Subcutaneous abdominal adipose tissue (tissue), 5 donors: ENCODE measurements at regions not wholly inside any gene's neighbourhood (a gene's known extent, or its start where the extent isn't known, plus 50 kb on each side); places are given as distances from the start of the nearest gene placed in this dataset.

Source experiments
- H3K27ac ChIP-seq: one replicate; pipeline ENCODE4 v1.7.0; 2013; ENCODE audit warnings: low read depth, mild to moderate bottlenecking, inconsistent platforms, low read length, moderate library complexity
- H3K27me3 ChIP-seq, 5 donors: one replicate each; pipeline ENCODE4 v1.7.0; 2013; ENCODE audit warnings: low read length in 5 of 5, inconsistent platforms in 1 of 5; ENCODE audit not compliant: control insufficient read depth in 5 of 5, insufficient read depth in 4 of 5
- H3K36me3 ChIP-seq, 5 donors: one replicate each; pipeline ENCODE4 v1.7.0; 2013; ENCODE audit warnings: low read length in 5 of 5; ENCODE audit not compliant: control insufficient read depth in 5 of 5, insufficient read depth in 5 of 5
- H3K4me1 ChIP-seq, 5 donors: one replicate each; pipeline ENCODE4 v1.7.0; 2013; ENCODE audit warnings: low read length in 5 of 5, mild to moderate bottlenecking in 3 of 5, moderate library complexity in 1 of 5; ENCODE audit not compliant: control insufficient read depth in 5 of 5, insufficient read depth in 5 of 5
- H3K4me3 ChIP-seq, 5 donors: one replicate each; pipeline ENCODE4 v1.7.0; 2013; ENCODE audit warnings: low read length in 5 of 5, low read depth in 1 of 5
- H3K9ac ChIP-seq, 5 donors: one replicate each; pipeline ENCODE4 v1.7.0; 2013; ENCODE audit warnings: low read length in 5 of 5, mild to moderate bottlenecking in 4 of 5, moderate library complexity in 3 of 5
- H3K9me3 ChIP-seq, 5 donors: one replicate each; pipeline ENCODE4 v1.7.0; 2013; ENCODE audit warnings: low read length in 5 of 5; ENCODE audit not compliant: control insufficient read depth in 5 of 5
- donor health status: healthy.
- donor health status: healthy.
- donor health status: healthy.
- donor health status: healthy.
- donor health status: healthy.

DNA sequence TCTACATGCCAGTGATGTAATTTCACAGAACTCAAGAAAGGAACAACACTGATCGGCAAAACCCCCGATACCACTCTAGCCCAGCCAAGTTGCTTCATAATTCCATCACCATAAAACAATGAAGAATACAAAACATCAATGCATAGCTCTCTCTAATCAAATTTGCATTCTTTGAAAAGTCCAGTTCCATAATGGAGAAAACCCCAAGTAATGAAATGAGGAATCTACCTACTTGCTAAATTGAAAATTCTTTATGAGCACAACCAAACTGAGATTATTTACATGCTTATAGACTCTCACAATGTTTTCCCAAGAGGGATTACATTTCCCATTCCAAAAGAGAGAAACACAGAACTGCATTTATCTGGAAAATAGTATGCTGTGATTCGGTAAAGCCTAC is 186.5 kb downstream of the NR4A2 start:
- Histone ChIP-seq H3K4me3 (no peak overlapping the region), H3K9me3 (no peaks in the 10 kb centered on the region), H3K27me3 (no peaks in the 10 kb centered on the region)

GRCh38 chr2:156145469-156145868 is 187.1 kb downstream of the NR4A2 start:
- no peaks in the 10 kb centered on the region for H3K9me3 ChIP-seq
- no peaks in the 10 kb centered on the region for H3K4me1 ChIP-seq
- no peaks in the 10 kb centered on the region for H3K36me3 ChIP-seq
- H3K27me3 ChIP-seq, result no peaks in the 10 kb centered on the region
- no peak overlapping the region for H3K27ac ChIP-seq
- no peak overlapping the region for H3K4me3 ChIP-seq
- no peak overlapping the region for H3K9ac ChIP-seq

More for the DNA sequence above, 186.5 kb downstream of the NR4A2 start:
- Histone ChIP-seq H3K9ac (no peak overlapping the region), H3K4me1 (no peaks in the 10 kb centered on the region), H3K27ac (no peak overlapping the region), H3K36me3 (no peaks in the 10 kb centered on the region)

- no peak overlapping the region for H3K9ac ChIP-seq
- no peak overlapping the region for H3K27ac ChIP-seq
- no peak overlapping the region for H3K4me3 ChIP-seq
- H3K9me3 ChIP-seq, result no peaks in the 10 kb centered on the region
- H3K4me1 ChIP-seq, result no peaks in the 10 kb centered on the region
- no peaks in the 10 kb centered on the region for H3K27me3 ChIP-seq
- no peaks in the 10 kb centered on the region for H3K36me3 ChIP-seq
Observed at GRCh38 chr2:156136566-156136965, 196.0 kb downstream of the NR4A2 start.

GRCh38 chr2:156134887-156135286 is 197.6 kb downstream of the NR4A2 start:
- no peak overlapping the region for H3K27ac ChIP-seq
- no peaks in the 10 kb centered on the region for H3K4me1 ChIP-seq
- no peaks in the 10 kb centered on the region for H3K27me3 ChIP-seq
- no peaks in the 10 kb centered on the region for H3K9me3 ChIP-seq
- no peaks in the 10 kb centered on the region for H3K36me3 ChIP-seq
- no peak overlapping the region for H3K9ac ChIP-seq
- H3K4me3 ChIP-seq, result no peak overlapping the region

DNA sequence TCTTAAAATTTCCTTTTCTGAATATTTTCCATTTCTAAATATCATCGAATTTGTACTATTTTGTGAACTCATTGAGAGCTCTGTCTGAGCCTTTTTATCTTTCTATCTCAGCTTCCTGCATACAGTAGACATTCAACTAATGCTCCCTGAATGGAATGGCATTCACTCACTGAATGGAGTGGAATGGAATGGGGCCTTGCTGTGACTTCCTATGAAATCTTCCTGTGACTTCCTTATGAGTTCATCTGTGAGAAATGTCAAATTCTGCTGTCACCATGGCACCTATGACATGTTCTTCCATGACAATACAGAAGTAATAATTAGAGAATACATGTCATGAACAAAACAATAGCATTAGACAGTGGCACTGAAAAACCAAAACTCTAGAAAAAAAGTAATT is 199.6 kb downstream of the NR4A2 start:
- no peak overlapping the region for H3K4me3 ChIP-seq
- no peaks in the 10 kb centered on the region for H3K36me3 ChIP-seq
- H3K9ac ChIP-seq, result no peak overlapping the region
- H3K4me1 ChIP-seq, result no peaks in the 10 kb centered on the region
- H3K27me3 ChIP-seq, result no peaks in the 10 kb centered on the region
- no peaks in the 10 kb centered on the region for H3K9me3 ChIP-seq
- H3K27ac ChIP-seq, result no peak overlapping the region

- H3K4me1 ChIP-seq, result no peaks in the 10 kb centered on the region
- H3K9ac ChIP-seq, result no peak overlapping the region
- no peaks in the 10 kb centered on the region for H3K27me3 ChIP-seq
- H3K9me3 ChIP-seq, result no peaks in the 10 kb centered on the region
- H3K27ac ChIP-seq, result no peak overlapping the region
- no peaks in the 10 kb centered on the region for H3K36me3 ChIP-seq
- H3K4me3 ChIP-seq, result no peak overlapping the region
Observed at GRCh38 chr2:156132130-156132529, 200.4 kb downstream of the NR4A2 start.

DNA sequence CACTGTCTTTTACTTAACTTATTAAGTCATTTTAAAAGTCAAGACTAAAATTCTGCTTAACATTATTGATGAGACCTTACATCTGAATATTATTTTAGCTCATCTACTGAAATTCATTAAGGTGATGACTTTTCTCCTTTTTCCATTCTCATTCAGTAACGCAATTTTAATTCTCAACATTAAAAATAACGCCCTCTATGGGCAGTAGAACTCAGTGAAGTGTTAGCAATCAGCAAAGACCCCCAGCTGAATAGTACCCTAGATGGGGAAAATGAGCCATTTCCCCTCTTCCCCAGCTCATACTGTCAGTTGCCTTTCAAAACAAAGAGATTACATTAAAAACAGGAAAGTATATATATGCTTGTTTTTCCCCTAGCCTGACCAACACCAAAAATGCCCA is 203.3 kb downstream of the NR4A2 start:
- no peak overlapping the region for H3K9ac ChIP-seq
- H3K27ac ChIP-seq, result no peak overlapping the region
- H3K36me3 ChIP-seq, result no peaks in the 10 kb centered on the region
- H3K4me1 ChIP-seq, result no peaks in the 10 kb centered on the region
- no peak overlapping the region for H3K4me3 ChIP-seq
- no peaks in the 10 kb centered on the region for H3K9me3 ChIP-seq
- no peaks in the 10 kb centered on the region for H3K27me3 ChIP-seq

DNA sequence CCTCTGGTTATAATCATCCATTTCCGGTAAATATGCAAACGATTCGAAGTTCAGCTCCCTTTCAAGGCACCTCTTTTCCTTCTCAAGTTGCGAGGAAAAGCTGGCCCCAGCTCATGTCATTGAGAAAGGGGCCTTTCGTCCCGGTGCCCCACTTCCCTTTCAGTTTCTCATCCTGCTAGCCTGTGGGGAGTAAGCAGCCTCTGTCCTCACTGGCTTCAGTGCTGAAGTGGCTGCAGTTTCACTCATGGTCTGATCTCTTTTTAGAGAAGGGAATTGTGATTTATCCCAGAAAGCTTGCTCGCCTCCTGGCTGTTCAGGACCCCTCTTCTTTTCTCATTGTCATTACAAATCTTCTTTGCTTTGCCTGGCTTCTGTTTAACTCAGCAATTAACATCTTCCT is 207.5 kb downstream of the NR4A2 start:
- H3K4me1 ChIP-seq, result no peaks in the 10 kb centered on the region
- no peak overlapping the region for H3K4me3 ChIP-seq
- no peak overlapping the region for H3K9ac ChIP-seq
- no peak overlapping the region for H3K27ac ChIP-seq
- H3K36me3 ChIP-seq, result no peaks in the 10 kb centered on the region
- no peaks in the 10 kb centered on the region for H3K27me3 ChIP-seq
- H3K9me3 ChIP-seq, result peaks cover 0 to 2% (median 0%) of the 10 kb centered on the region in 5 donors

DNA sequence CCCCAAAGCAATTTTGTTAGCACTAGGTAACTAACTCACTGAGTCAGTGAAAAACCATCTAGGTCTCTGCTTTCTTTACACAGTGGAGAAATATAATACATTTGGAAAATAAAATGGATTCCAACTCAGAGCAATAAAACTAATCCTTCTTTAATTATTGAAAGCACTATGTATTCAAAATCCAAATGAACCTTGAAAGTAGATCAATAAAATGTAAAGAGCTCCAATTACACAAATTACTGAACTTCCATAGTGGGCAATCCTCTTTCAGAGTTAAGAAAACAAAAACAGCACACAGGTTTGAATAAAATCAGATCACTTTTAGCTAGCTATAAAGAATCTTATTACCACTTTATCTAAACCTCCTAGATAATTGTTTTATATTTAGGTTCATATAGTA is 208.1 kb downstream of the NR4A2 start:
- H3K4me1 ChIP-seq, result no peaks in the 10 kb centered on the region
- H3K27me3 ChIP-seq, result no peaks in the 10 kb centered on the region
- no peak overlapping the region for H3K27ac ChIP-seq
- no peak overlapping the region for H3K9ac ChIP-seq
- H3K9me3 ChIP-seq, result peaks cover 0 to 2% (median 0%) of the 10 kb centered on the region in 5 donors
- no peaks in the 10 kb centered on the region for H3K36me3 ChIP-seq
- no peak overlapping the region for H3K4me3 ChIP-seq

- Histone ChIP-seq H3K4me3 (no peak overlapping the region), H3K27ac (no peak overlapping the region), H3K27me3 (no peaks in the 10 kb centered on the region), H3K4me1 (no peaks in the 10 kb centered on the region), H3K9ac (no peak overlapping the region), H3K36me3 (no peaks in the 10 kb centered on the region), H3K9me3 (peaks cover 0 to 2% (median 0%) of the 10 kb centered on the region in 5 donors)
Observed at GRCh38 chr2:156118753-156119416, 213.6 kb downstream of the NR4A2 start.
